HCT116 (cell line): ENCODE measurements at regions not wholly inside any gene's neighbourhood (a gene's known extent, or its start where the extent isn't known, plus 50 kb on each side); places are given as distances from the start of the nearest gene placed in this dataset.

Source experiments
- CEBPB ChIP-seq: IDR thresholded peaks from 2 replicates; pipeline ENCODE4 v1.6.1; 2012; ENCODE audit warnings: low read depth
- CTCF ChIP-seq, 3 experiments: fragments of 200-600 bp in 1 of 3; sonication (generic) in 1 of 3; IDR thresholded peaks in 2 of 3; conservative IDR thresholded peaks in 1 of 3; 2 replicates each; pipeline ENCODE4 v1.5.1; 2012 to 2017; ENCODE audit warnings: low read depth in 2 of 3, low read length in 2 of 3, antibody characterized with exemption in 1 of 3, borderline replicate concordance in 1 of 3, control low read depth in 1 of 3, mild to moderate bottlenecking in 1 of 3, mixed read lengths in 1 of 3, mixed run types in 1 of 3, moderate library complexity in 1 of 3; ENCODE audit not compliant: insufficient read depth in 1 of 3
- EZH2 ChIP-seq: fragments of 200-600 bp; sonication (generic); IDR thresholded peaks from 2 replicates; pipeline ENCODE4 v1.6.1; 2017; ENCODE audit warnings: antibody characterized with exemption, mixed run types
- EZH2phosphoT487 ChIP-seq: fragments of 200-600 bp; IDR thresholded peaks from 2 replicates; pipeline ENCODE4 v1.6.1; 2018; ENCODE audit warnings: antibody characterized with exemption, borderline replicate concordance
- FOSL1 ChIP-seq: IDR thresholded peaks from 2 replicates; pipeline ENCODE4 v1.6.1; 2012; ENCODE audit warnings: low read depth
- JUND ChIP-seq: IDR thresholded peaks from 2 replicates; pipeline ENCODE4 v1.6.1; 2012
- POLR2A ChIP-seq: IDR thresholded peaks from 2 replicates; pipeline ENCODE4 v1.7.0; 2011; ENCODE audit warnings: borderline replicate concordance; ENCODE audit not compliant: insufficient read depth, insufficient read length; ENCODE audit errors: extremely low read depth
- POLR2AphosphoS5 ChIP-seq: IDR thresholded peaks from 2 replicates; pipeline ENCODE4 v1.6.1; 2011; ENCODE audit warnings: mild to moderate bottlenecking, low read depth, low read length, moderate library complexity
- RAD21 ChIP-seq: IDR thresholded peaks from 2 replicates; pipeline ENCODE4 v1.6.1; 2012; ENCODE audit warnings: low read depth, mild to moderate bottlenecking
- ZFX ChIP-seq: fragments of 450-650 bp; IDR thresholded peaks from 2 replicates; pipeline ENCODE4 v1.6.1; 2017
- ZNF274 ChIP-seq: fragments of 200-500 bp; sonication (Bioruptor generic); IDR thresholded peaks from 2 replicates; pipeline ENCODE4 v1.6.1; 2014; ENCODE audit warnings: mild to moderate bottlenecking, low read depth, low read length, inconsistent platforms

- TF ChIP-seq POLR2A, result no peak
- no peak for TF ChIP-seq CTCF (IDR thresholded peaks at IDR 0.05 in 2 of 3, conservative IDR thresholded peaks at IDR 0.05 in 1 of 3; ENCODE audit: borderline replicate concordance in 1 of 3, insufficient read depth in 1 of 3, low read depth in 2 of 3, low read length in 2 of 3)
- no peak for TF ChIP-seq JUND
- no peak for TF ChIP-seq EZH2
- no peak for TF ChIP-seq RAD21
- no peak for TF ChIP-seq ZFX
- no peak for TF ChIP-seq ZNF274
- TF ChIP-seq CEBPB, result no peak
- TF ChIP-seq POLR2AphosphoS5, result no peak
- TF ChIP-seq FOSL1, result no peak
- no peak for TF ChIP-seq EZH2phosphoT487
Observed at GRCh38 chr18:39209173-39209572, 1643.6 kb upstream of the CELF4 start.
